WTC11 (cell line): ENCODE measurements at regions not wholly inside any gene's neighbourhood (a gene's known extent, or its start where the extent isn't known, plus 50 kb on each side); places are given as distances from the start of the nearest gene placed in this dataset.

Experiments used
- ATAC-seq: fragments of 200-7000 bp; cut with Tn5 transposase; 2 replicates; pipeline ENCODE4 v1.10.0; 2021; ENCODE audit warnings: mild to moderate bottlenecking, moderate library complexity
- CTCF ChIA-PET: fragments of 300-600 bp; sonication (Branson Sonifier 250); formaldehyde crosslinking; loops from one replicate; lab custom pipeline; 2021; ENCODE audit warnings: antibody characterized with exemption; lab: Charles Lee
- POLR2A ChIA-PET: fragments of 350-600 bp; sonication (Branson Sonifier 250); formaldehyde crosslinking; loops from one replicate; lab custom pipeline; 2021; ENCODE audit warnings: antibody characterized with exemption; lab: Charles Lee
- DNase-seq: peaks from one replicate; pipeline ENCODE4 v3.0.0; 2021; ENCODE audit warnings: low spot score
- H3K27ac Mint-ChIP-seq: 2 replicates; pipeline ENCODE4 v1.8.0; 2021; ENCODE audit warnings: mixed read lengths
- H3K27me3 Mint-ChIP-seq: 2 replicates; pipeline ENCODE4 v1.8.0; 2021; ENCODE audit warnings: low read depth, mild to moderate bottlenecking, moderate library complexity, mixed read lengths
- H3K36me3 Mint-ChIP-seq: 2 replicates; pipeline ENCODE4 v1.8.0; 2021; ENCODE audit warnings: mixed read lengths
- H3K4me1 Mint-ChIP-seq: 2 replicates; pipeline ENCODE4 v1.8.0; 2022; ENCODE audit warnings: mixed read lengths
- H3K4me3 Mint-ChIP-seq: 2 replicates; pipeline ENCODE4 v1.8.0; 2021; ENCODE audit warnings: mild to moderate bottlenecking, moderate library complexity, mixed read lengths
- H3K9me3 Mint-ChIP-seq: 2 replicates; pipeline ENCODE4 v1.8.0; 2021; ENCODE audit warnings: mixed read lengths
- ATF1 ChIP-seq: sonication (generic); formaldehyde crosslinking; IDR thresholded peaks from 2 replicates; pipeline ENCODE4 v1.8.1; 2023; ENCODE audit warnings: mild to moderate bottlenecking, moderate library complexity, missing genetic modification reagents
- ATF3 ChIP-seq: sonication (generic); formaldehyde crosslinking; conservative IDR thresholded peaks from 2 replicates; pipeline ENCODE4 v1.8.1; 2022; ENCODE audit warnings: mild to moderate bottlenecking, missing genetic modification reagents
- CREM ChIP-seq: sonication (generic); formaldehyde crosslinking; IDR thresholded peaks from 2 replicates; pipeline ENCODE4 v1.8.1; 2022; ENCODE audit warnings: mild to moderate bottlenecking, missing genetic modification reagents, moderate library complexity
- ELF4 ChIP-seq: sonication (generic); formaldehyde crosslinking; IDR thresholded peaks from 2 replicates; pipeline ENCODE4 v1.8.1; 2022; ENCODE audit warnings: low read depth, mild to moderate bottlenecking, moderate library complexity, missing genetic modification reagents
- FOXJ3 ChIP-seq: sonication (generic); formaldehyde crosslinking; IDR thresholded peaks from 2 replicates; pipeline ENCODE4 v1.9.0; 2021; ENCODE audit warnings: missing genetic modification reagents, mild to moderate bottlenecking, borderline replicate concordance
- FOXK1 ChIP-seq: sonication (generic); formaldehyde crosslinking; IDR thresholded peaks from 2 replicates; pipeline ENCODE4 v1.8.0; 2022; ENCODE audit warnings: mild to moderate bottlenecking, moderate library complexity, missing genetic modification reagents
- HMGXB4 ChIP-seq: sonication (generic); formaldehyde crosslinking; IDR thresholded peaks from 2 replicates; pipeline ENCODE4 v1.8.1; 2023; ENCODE audit warnings: mild to moderate bottlenecking, moderate library complexity, missing genetic modification reagents
- IRF2 ChIP-seq: sonication (generic); formaldehyde crosslinking; IDR thresholded peaks from 2 replicates; pipeline ENCODE4 v1.8.0; 2022; ENCODE audit warnings: low read depth, missing genetic modification reagents, borderline replicate concordance
- MLX ChIP-seq: sonication (generic); formaldehyde crosslinking; IDR thresholded peaks from 2 replicates; pipeline ENCODE4 v1.8.1; 2023; ENCODE audit warnings: mild to moderate bottlenecking, missing genetic modification reagents, moderate library complexity
- NFE2L1 ChIP-seq: sonication (generic); formaldehyde crosslinking; IDR thresholded peaks from 2 replicates; pipeline ENCODE4 v1.8.1; 2023; ENCODE audit warnings: missing genetic modification reagents
- NFYB ChIP-seq: sonication (generic); formaldehyde crosslinking; conservative IDR thresholded peaks from 2 replicates; pipeline ENCODE4 v1.8.0; 2022; ENCODE audit warnings: low read depth, missing genetic modification reagents
- PRDM15 ChIP-seq: sonication (generic); formaldehyde crosslinking; IDR thresholded peaks from 2 replicates; pipeline ENCODE4 v1.8.0; 2022; ENCODE audit warnings: missing genetic modification reagents
- PRRX2 ChIP-seq: fragments of 250-450 bp; sonication (Bioruptor Pico); IDR thresholded peaks from 2 replicates; pipeline ENCODE4 v1.8.0; 2021; ENCODE audit warnings: mild to moderate bottlenecking
- SMAD3 ChIP-seq: sonication (generic); formaldehyde crosslinking; IDR thresholded peaks from 2 replicates; pipeline ENCODE4 v1.8.0; 2022; ENCODE audit warnings: missing genetic modification reagents, mild to moderate bottlenecking, borderline replicate concordance
- SMAD4 ChIP-seq: sonication (generic); formaldehyde crosslinking; IDR thresholded peaks from 2 replicates; pipeline ENCODE4 v1.8.0; 2022; ENCODE audit warnings: mild to moderate bottlenecking, missing genetic modification reagents
- TCF7 ChIP-seq: sonication (generic); formaldehyde crosslinking; IDR thresholded peaks from 2 replicates; pipeline ENCODE4 v1.8.0; 2022; ENCODE audit warnings: mild to moderate bottlenecking, low read depth, missing genetic modification reagents, moderate library complexity
- USF2 ChIP-seq: sonication (generic); formaldehyde crosslinking; IDR thresholded peaks from 2 replicates; pipeline ENCODE4 v1.8.1; 2023; ENCODE audit warnings: mild to moderate bottlenecking, missing genetic modification reagents, moderate library complexity
- ZNF121 ChIP-seq: sonication (generic); formaldehyde crosslinking; IDR thresholded peaks from 2 replicates; pipeline ENCODE4 v1.8.0; 2023; ENCODE audit warnings: missing genetic modification reagents
- ZNF232 ChIP-seq: sonication (generic); formaldehyde crosslinking; IDR thresholded peaks from 2 replicates; pipeline ENCODE4 v1.8.0; 2022; ENCODE audit warnings: mild to moderate bottlenecking, missing genetic modification reagents
- ZNF396 ChIP-seq: fragments of 250-450 bp; sonication (Bioruptor Pico); IDR thresholded peaks from 2 replicates; pipeline ENCODE4 v1.8.0; 2021; ENCODE audit warnings: mild to moderate bottlenecking, moderate library complexity, borderline replicate concordance
- ZNF425 ChIP-seq: fragments of 250-450 bp; sonication (Bioruptor Pico); conservative IDR thresholded peaks from 2 replicates; pipeline ENCODE4 v1.9.0; 2021; ENCODE audit warnings: mild to moderate bottlenecking

GRCh38 chr16:72228014-72228413, 56.1 kb upstream of the PMFBP1 start (continued):
- TF ChIP-seq MLX (CRISPR knock-in tag) (no peak), NFE2L1 (CRISPR knock-in tag) (no peak)

- ChIA-PET POLR2A (interaction anchor here (0.7 kb wide), 1 partner anchor 80 kb away, joined by 3 read pairs; no protein-coding TSS in a partner anchor), CTCF (interaction anchor here (1.6 kb wide), 1 partner anchor 31 kb away, joined by 6 read pairs; no protein-coding TSS in a partner anchor)
- H3K27ac Mint-ChIP-seq, result no peak overlapping the region
- no peaks in the 10 kb centered on the region for H3K27me3 Mint-ChIP-seq
- DNase-seq (no peak), ATAC-seq (no peak)
- no peaks in the 10 kb centered on the region for H3K36me3 Mint-ChIP-seq
- TF ChIP-seq PRRX2 (CRISPR knock-in tag), result no peak
- H3K4me3 Mint-ChIP-seq, result no peak overlapping the region
- peaks cover 3% of the 10 kb centered on the region for H3K4me1 Mint-ChIP-seq
- H3K9me3 Mint-ChIP-seq, result no peaks in the 10 kb centered on the region; the same call in 1 of the 2 replicates
Observed at GRCh38 chr16:72226136-72226535, 54.2 kb upstream of the PMFBP1 start.

- POLR2A ChIA-PET, result no interaction called here
- H3K36me3 Mint-ChIP-seq, result no peaks in the 10 kb centered on the region
- H3K27ac Mint-ChIP-seq, result no peak overlapping the region
- CTCF ChIA-PET, result no interaction called here
- ATAC-seq (no peak), DNase-seq (no peak)
- H3K4me3 Mint-ChIP-seq, result no peak overlapping the region
- no peaks in the 10 kb centered on the region for H3K9me3 Mint-ChIP-seq
- no peaks in the 10 kb centered on the region for H3K27me3 Mint-ChIP-seq
- H3K4me1 Mint-ChIP-seq, result peaks cover 3% of the 10 kb centered on the region
- TF ChIP-seq TCF7 (CRISPR knock-in tag), result no peak
- TF ChIP-seq SMAD4 (CRISPR knock-in tag), result no peak
- TF ChIP-seq ELF4 (CRISPR knock-in tag), result no peak
- no peak for TF ChIP-seq HMGXB4
- TF ChIP-seq MLX (CRISPR knock-in tag), result no peak
- TF ChIP-seq FOXK1 (CRISPR knock-in tag), result no peak
- no peak for TF ChIP-seq USF2 (CRISPR knock-in tag)
- no peak for TF ChIP-seq ZNF121 (CRISPR knock-in tag)
- no peak for TF ChIP-seq ZNF425
- TF ChIP-seq ZNF396 (CRISPR knock-in tag), result no peak
Observed at GRCh38 chr16:72224260-72224768, 52.4 kb upstream of the PMFBP1 start.

GRCh38 chr16:72222503-72222902, 50.5 kb upstream of the PMFBP1 start:
- DNase-seq (no peak), ATAC-seq (no peak)
- Mint-ChIP-seq H3K9me3 (no peaks in the 10 kb centered on the region), H3K36me3 (no peaks in the 10 kb centered on the region), H3K4me1 (no peaks in the 10 kb centered on the region), H3K4me3 (no peak overlapping the region), H3K27ac (no peak overlapping the region), H3K27me3 (no peaks in the 10 kb centered on the region)
- ChIA-PET POLR2A (interaction anchor here (0.6 to 0.7 kb wide), 2 partner anchors 185 to 294 kb away, joined by 3 read pairs; no protein-coding TSS in a partner anchor), CTCF (interaction anchor here (2.5 kb wide), 1 partner anchor 27 kb away, joined by 10 read pairs; no protein-coding TSS in a partner anchor)
- TF ChIP-seq PRDM15 (CRISPR knock-in tag) (no peak), ZNF232 (CRISPR knock-in tag) (no peak), ATF3 (CRISPR knock-in tag) (no peak), IRF2 (no peak), SMAD3 (CRISPR knock-in tag) (no peak), CREM (CRISPR knock-in tag) (no peak), ATF1 (CRISPR knock-in tag) (no peak), NFYB (CRISPR knock-in tag) (no peak), FOXJ3 (CRISPR knock-in tag) (no peak)
